ENCODE measurements at regions not wholly inside any gene's neighbourhood (a gene's known extent, or its start where the extent isn't known, plus 50 kb on each side); places are given as distances from the start of the nearest gene placed in this dataset.

DNA sequence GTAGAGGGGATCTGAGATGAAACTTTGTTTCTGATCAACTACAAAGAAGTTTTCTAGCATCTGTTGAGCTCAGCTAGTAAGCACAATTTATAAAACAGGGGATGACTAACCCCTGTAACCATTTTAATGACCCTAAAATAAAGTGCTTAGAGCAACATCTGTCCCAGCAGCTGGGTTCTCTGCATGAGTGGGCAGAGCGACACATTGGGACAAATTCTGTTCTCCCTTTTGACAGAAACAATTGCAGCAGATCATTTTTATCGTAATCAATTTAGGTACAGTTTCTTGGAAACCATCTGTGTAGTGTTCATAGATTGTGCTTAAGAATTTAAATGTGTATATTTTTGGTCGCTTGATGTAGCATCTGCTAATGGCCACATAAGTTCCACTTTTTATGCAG is 678.0 kb downstream of the RNF144A start:
- TF ChIP-seq, protein P1, sequence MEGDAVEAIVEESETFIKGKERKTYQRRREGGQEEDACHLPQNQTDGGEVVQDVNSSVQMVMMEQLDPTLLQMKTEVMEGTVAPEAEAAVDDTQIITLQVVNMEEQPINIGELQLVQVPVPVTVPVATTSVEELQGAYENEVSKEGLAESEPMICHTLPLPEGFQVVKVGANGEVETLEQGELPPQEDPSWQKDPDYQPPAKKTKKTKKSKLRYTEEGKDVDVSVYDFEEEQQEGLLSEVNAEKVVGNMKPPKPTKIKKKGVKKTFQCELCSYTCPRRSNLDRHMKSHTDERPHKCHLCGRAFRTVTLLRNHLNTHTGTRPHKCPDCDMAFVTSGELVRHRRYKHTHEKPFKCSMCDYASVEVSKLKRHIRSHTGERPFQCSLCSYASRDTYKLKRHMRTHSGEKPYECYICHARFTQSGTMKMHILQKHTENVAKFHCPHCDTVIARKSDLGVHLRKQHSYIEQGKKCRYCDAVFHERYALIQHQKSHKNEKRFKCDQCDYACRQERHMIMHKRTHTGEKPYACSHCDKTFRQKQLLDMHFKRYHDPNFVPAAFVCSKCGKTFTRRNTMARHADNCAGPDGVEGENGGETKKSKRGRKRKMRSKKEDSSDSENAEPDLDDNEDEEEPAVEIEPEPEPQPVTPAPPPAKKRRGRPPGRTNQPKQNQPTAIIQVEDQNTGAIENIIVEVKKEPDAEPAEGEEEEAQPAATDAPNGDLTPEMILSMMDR (conservative IDR thresholded peaks at IDR 0.05; ENCODE audit: low read depth, low read length) = no peak
- no peak for TF ChIP-seq EZH2 (IDR thresholded peaks at IDR 0.05; ENCODE audit: borderline replicate concordance, low read depth, low read length, poor library complexity, severe bottlenecking)
